Pancreas (tissue), 10 donors: ENCODE measurements at regions not wholly inside any gene's neighbourhood (a gene's known extent, or its start where the extent isn't known, plus 50 kb on each side); places are given as distances from the start of the nearest gene placed in this dataset.

Experiments
- ATAC-seq, 4 donors: fragments of 200-7000 bp; cut with Tn5 transposase; one replicate each; pipeline versions ENCODE4 v1.8.0 to v1.9.1; 2020; ENCODE audit warnings: mild to moderate bottlenecking in 4 of 4, moderate library complexity in 4 of 4
- DNase-seq, 6 donors: peaks; one replicate each; pipeline ENCODE4 v3.0.0-alpha.2; 2020
- FAIRE-seq: peaks from 2 replicates; lab custom pipeline; 2012; peaks lifted over from hg19 to GRCh38; lab: Jason Lieb, UNC
- H3K27ac ChIP-seq, 4 donors: fragments of 200-600 bp; sonication (generic); 1 replicate in 3 of 4; 2 replicates in 1 of 4; pipeline versions ENCODE4 v1.5.0 to v1.8.0; 2020
- H3K27me3 ChIP-seq, 4 donors: fragments of 200-600 bp; one replicate each; pipeline ENCODE4 v1.8.0; 2021
- H3K36me3 ChIP-seq, 3 donors: fragments of 200-600 bp; sonication (generic) in 1 of 3; one replicate each; pipeline versions ENCODE4 v1.5.0 to v1.8.0; 2020 to 2021
- H3K4me1 ChIP-seq, 3 donors: fragments of 200-600 bp; one replicate each; pipeline ENCODE4 v1.8.0; 2021
- H3K4me3 ChIP-seq, 4 donors: fragments of 200-600 bp; sonication (generic) in 2 of 4; one replicate each; pipeline versions ENCODE4 v1.5.0 to v1.8.0; 2020 to 2021
- H3K9me3 ChIP-seq, 4 donors: fragments of 200-600 bp; one replicate each; pipeline ENCODE4 v1.8.0; 2021
- whole genome bisulfite sequencing, 2 donors: extraction: QIAGEN DNeasy Blood & Tissue Kit; methylation state at CpG; one replicate each; pipeline ENCODE4 v1.1.7; 2013; 5-methylcytosine and 5-hydroxymethylcytosine counted together
- intact Hi-C, 3 donors: fragments of 100-400 bp; cut with DNase I; formaldehyde crosslinking; loops; one replicate each; pipeline versions ENCODE4 v1.11.1 to v1.14.2; 2022
- TF ChIP-seq, protein P1 (sequence below), 4 donors: fragments of 200-600 bp; sonication (generic) in 3 of 4; IDR thresholded peaks; one replicate each; pipeline versions ENCODE4 v1.5.0 to v1.8.0; 2021; ENCODE audit warnings: antibody characterized with exemption in 4 of 4
- donor health status: healthy with polysubstance abuse.
- donor health status: DM: no; HTN: no; CAD: no; lungs with moderate emphysema.
- donor health status: DM: no; HTN: no; CAD: no.
- donor health status: control.
- donor health status: control.
- donor health status: Bipolar disorder and iron deficiency.
- donor health status: DM: yes; HTN: yes; CAD: no.
- donor health status: DM: no; HTN: no; CAD: no.
- donor health status: DM: no; HTN: no; CAD: no.
- donor health status: DM: yes; HTN: yes; CAD: no.

DNA sequence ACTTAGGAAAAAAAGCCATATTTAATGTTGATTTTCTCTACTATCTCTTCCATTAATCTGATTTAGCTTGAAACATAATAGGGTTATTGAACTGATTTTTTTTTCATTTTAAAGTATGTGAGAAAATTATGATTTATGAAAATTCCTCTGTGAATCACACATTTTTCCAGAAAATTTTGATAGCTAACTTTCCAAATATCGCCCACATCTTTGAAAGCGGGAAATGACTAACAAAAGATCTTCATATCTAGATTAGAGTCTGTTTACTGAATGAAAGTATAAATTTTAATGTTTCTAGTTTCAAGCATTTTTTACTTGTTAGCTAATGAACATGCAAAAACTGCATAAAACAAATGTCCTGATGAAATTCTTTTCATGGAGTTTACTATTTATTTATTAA, 97.4 kb downstream of the POSTN start:
- Histone ChIP-seq H3K4me1 (no peaks in the 10 kb centered on the region), H3K4me3 (no peak overlapping the region), H3K36me3 (no peaks in the 10 kb centered on the region), H3K27me3 (no peaks in the 10 kb centered on the region), H3K27ac (no peak overlapping the region), H3K9me3 (no peaks in the 10 kb centered on the region)
- ATAC-seq (no peak), FAIRE-seq (peak; percentile 37), DNase-seq (no peak)
- intact Hi-C loops, result no loop called here
- WGBS, 2 donors, result 62 to 84% methylated on average over 2 of the region's 2 CpGs
- TF ChIP-seq, protein P1, sequence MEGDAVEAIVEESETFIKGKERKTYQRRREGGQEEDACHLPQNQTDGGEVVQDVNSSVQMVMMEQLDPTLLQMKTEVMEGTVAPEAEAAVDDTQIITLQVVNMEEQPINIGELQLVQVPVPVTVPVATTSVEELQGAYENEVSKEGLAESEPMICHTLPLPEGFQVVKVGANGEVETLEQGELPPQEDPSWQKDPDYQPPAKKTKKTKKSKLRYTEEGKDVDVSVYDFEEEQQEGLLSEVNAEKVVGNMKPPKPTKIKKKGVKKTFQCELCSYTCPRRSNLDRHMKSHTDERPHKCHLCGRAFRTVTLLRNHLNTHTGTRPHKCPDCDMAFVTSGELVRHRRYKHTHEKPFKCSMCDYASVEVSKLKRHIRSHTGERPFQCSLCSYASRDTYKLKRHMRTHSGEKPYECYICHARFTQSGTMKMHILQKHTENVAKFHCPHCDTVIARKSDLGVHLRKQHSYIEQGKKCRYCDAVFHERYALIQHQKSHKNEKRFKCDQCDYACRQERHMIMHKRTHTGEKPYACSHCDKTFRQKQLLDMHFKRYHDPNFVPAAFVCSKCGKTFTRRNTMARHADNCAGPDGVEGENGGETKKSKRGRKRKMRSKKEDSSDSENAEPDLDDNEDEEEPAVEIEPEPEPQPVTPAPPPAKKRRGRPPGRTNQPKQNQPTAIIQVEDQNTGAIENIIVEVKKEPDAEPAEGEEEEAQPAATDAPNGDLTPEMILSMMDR (IDR thresholded peaks at IDR 0.05), result no peak

DNA sequence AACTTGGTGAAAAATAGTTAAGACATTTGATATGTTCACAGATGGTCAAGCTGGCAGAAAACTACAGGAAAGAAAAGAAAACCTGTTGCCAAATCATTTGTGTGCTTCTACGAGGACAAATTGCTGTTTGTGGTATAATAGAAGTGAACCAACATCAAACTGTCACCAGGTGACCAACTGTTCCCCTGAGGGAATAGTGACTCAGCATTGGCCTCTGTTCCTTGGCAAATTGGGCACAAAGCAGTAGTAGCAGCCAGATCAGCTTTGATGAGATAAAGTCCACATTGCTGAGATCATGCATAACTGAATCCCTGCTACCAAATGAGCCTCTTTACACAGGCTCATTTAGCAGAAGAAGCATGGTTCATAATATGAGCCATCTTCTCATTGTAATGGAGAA, 103.5 kb downstream of the POSTN start:
- ATAC-seq, result peak in 2 of 4 donors; percentile 23 to 53
- intact Hi-C loops, result no loop called here
- Histone ChIP-seq H3K27ac (no peak overlapping the region), H3K4me3 (no peak overlapping the region), H3K4me1 (no peaks in the 10 kb centered on the region), H3K27me3 (no peaks in the 10 kb centered on the region), H3K9me3 (no peaks in the 10 kb centered on the region), H3K36me3 (no peaks in the 10 kb centered on the region)
- WGBS, 2 donors, result 27 to 30% methylated on average over 1 of the region's 1 CpG
- DNase-seq, result no peak
- FAIRE-seq, result no peak
- TF ChIP-seq, protein P1 (IDR thresholded peaks at IDR 0.05), result no peak

DNA sequence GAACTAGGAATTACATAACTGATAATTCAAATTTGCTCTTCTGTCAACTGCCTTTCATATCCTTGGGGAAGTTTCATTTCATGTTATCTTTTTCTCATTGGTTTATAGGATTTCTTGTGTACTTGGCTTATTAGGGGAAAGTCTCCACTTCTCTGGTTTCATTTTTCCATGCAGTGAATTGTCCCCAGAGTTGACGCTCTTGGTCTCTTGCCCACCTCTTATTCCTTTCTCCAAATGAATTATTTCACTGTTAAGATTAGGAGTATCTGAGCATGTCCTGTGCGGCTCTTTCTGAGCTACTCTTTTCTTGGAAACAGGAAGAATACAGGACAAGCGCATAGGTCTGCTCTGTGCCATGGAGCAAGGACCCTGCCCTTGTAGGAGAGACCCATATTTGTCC, 104.8 kb downstream of the POSTN start:
- Histone ChIP-seq H3K27ac (no peak overlapping the region), H3K4me1 (no peaks in the 10 kb centered on the region), H3K9me3 (no peaks in the 10 kb centered on the region), H3K27me3 (no peaks in the 10 kb centered on the region), H3K4me3 (no peak overlapping the region), H3K36me3 (no peaks in the 10 kb centered on the region)
- intact Hi-C loops, result no loop called here
- FAIRE-seq, result no peak
- TF ChIP-seq, protein P1 (IDR thresholded peaks at IDR 0.05), result no peak
- DNase-seq, result no peak
- WGBS, 2 donors, result 69 to 85% methylated on average over 3 of the region's 3 CpGs
- no peak for ATAC-seq

DNA sequence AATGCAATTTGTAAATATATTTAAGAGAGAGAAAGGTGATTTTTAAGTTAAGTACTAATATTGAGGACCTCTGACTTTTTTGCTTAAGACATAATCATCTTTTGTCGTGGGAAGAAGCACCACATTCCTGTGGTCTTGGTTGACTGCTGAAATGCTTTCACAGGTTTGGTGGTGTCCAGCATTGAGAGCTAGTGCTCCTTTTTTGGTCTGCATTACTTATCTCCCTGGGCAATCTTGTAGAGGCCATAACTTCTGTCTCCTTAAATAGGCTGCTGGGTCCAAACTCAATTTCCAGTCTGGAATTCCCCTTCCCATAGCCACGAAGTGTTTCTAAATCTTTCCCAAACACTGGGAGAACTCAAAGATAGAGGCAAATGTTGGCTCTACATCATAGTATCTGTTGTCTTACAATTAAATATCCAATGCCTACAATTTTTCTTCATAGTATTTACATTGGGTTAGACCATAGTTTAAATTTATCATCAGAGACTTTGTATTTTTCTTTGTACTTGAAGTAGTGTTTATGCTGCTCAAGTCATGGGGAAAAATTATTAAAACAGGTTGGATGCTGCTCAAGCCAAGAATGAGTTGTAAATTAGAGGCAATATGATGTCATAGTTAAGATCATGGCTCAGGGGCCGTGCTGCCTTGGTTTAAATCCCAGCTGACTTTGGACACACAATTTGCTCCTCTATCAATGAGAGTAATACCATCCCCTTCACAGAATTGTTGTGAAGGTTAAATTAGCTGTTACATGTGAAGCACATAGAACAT, 105.6 kb downstream of the POSTN start:
- H3K4me3 ChIP-seq, result no peak overlapping the region
- no peak overlapping the region for H3K27ac ChIP-seq
- intact Hi-C loops, result no loop called here
- no peak for FAIRE-seq
- TF ChIP-seq, protein P1 (IDR thresholded peaks at IDR 0.05), result no peak
- DNase-seq, result no peak
- ATAC-seq, result peak in 1 of 4 donors; percentile 49
- no peaks in the 10 kb centered on the region for H3K4me1 ChIP-seq
- no peaks in the 10 kb centered on the region for H3K9me3 ChIP-seq
- H3K27me3 ChIP-seq, result no peaks in the 10 kb centered on the region
- WGBS, 2 donors, result 42 to 55% methylated on average over 3 of the region's 3 CpGs
- H3K36me3 ChIP-seq, result no peaks in the 10 kb centered on the region

DNA sequence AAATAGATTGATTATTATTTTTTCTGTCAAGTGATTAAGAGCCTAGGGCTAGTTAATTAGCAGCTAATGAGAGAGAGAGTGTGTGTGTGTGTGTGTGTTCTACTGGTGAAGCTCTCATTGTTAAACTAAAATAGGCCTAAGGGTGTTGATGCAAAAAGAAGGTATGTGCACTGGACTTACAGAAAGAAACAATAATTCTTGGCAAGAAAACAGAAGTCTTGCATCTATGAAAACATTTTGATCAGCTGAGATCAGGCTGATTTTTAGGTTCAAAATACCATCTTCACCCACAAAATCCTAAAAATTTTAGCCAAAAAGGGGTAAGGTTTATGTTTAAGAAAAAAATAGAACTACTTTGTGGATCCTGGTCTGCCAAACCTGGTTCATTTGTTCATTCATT, 106.5 kb downstream of the POSTN start:
- H3K4me3 ChIP-seq, result no peak overlapping the region
- intact Hi-C loops, result no loop called here
- TF ChIP-seq, protein P1 (IDR thresholded peaks at IDR 0.05), result no peak
- H3K4me1 ChIP-seq, result no peaks in the 10 kb centered on the region
- no peak overlapping the region for H3K27ac ChIP-seq
- FAIRE-seq (no peak), ATAC-seq (no peak), DNase-seq (no peak)
- H3K9me3 ChIP-seq, result no peaks in the 10 kb centered on the region
- no peaks in the 10 kb centered on the region for H3K36me3 ChIP-seq
- H3K27me3 ChIP-seq, result no peaks in the 10 kb centered on the region
